SJCRH30 (cell line): ENCODE measurements at regions not wholly inside any gene's neighbourhood (a gene's known extent, or its start where the extent isn't known, plus 50 kb on each side); places are given as distances from the start of the nearest gene placed in this dataset.
A peak's percentile ranks its signal among the peaks of the same experiment; 100 is the strongest.

Experiments used
- DNase-seq, 2 experiments: peaks; one replicate each; pipeline ENCODE4 v3.0.0-alpha.2; 2015 to 2020
- H3K27ac ChIP-seq: fragments of 250-450 bp; sonication (Bioruptor Pico); 2 replicates; pipeline ENCODE4 v1.5.1; 2020; ENCODE audit warnings: mild to moderate bottlenecking, moderate library complexity
- H3K27me3 ChIP-seq: fragments of 250-450 bp; sonication (Bioruptor Pico); 2 replicates; pipeline ENCODE4 v1.5.1; 2020; ENCODE audit warnings: mild to moderate bottlenecking, moderate library complexity
- H3K36me3 ChIP-seq: fragments of 250-450 bp; sonication (Bioruptor Pico); 2 replicates; pipeline ENCODE4 v1.5.1; 2020; ENCODE audit warnings: mild to moderate bottlenecking, moderate library complexity
- H3K4me1 ChIP-seq: fragments of 250-450 bp; sonication (Bioruptor Pico); 2 replicates; pipeline ENCODE4 v1.5.1; 2020; ENCODE audit warnings: mild to moderate bottlenecking, moderate library complexity
- H3K4me3 ChIP-seq: fragments of 250-450 bp; sonication (Bioruptor Pico); 2 replicates; pipeline ENCODE4 v1.5.1; 2020; ENCODE audit warnings: mild to moderate bottlenecking, moderate library complexity
- H3K9me3 ChIP-seq: fragments of 250-450 bp; sonication (Bioruptor Pico); replicated peaks from 2 replicates; pipeline ENCODE4 v1.5.1; 2020; ENCODE audit warnings: mild to moderate bottlenecking, moderate library complexity

DNA sequence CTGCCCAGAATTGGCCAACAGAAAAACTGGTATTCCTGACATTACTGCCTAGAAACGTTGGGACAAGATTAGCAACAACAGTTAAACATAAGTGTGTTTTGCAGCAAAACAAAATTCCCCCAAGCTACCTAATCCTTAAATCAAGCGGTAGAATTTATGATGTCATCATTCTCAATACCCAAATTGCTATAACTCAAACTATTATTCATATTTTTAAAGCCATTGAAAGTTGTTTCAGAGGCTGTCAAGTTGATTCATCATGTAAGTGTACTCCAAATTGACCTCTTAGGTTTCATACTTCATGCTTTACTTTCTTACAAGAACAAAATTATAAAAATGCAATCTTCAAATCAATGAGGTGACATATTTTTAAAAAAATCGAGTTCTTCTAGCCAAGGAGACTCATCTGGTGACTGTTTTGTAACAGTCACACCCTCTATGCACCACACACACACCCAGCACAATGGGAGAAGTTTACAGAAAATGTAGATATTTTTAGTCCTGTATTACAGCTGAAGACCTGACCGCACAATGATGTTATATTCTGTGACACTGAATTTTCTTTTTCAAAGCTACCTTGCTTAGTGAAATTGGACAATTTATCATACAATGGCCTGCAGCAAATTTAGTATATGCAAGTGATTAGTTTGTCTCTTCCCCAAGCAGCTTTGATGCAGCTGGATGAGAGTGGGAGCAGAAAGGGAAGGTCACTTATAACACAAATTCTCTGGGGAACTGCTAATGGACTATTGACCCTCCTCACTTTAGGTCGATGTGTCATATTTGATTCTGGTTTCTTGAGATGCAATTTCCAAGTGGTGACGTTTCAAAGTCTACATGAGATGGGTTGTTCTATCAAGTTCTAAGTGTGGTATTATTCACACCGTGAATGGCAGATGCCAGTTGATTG lies 345.3 kb upstream of the OBI1 start:
- Histone ChIP-seq H3K27ac (no peak overlapping the region), H3K36me3 (no peaks in the 10 kb centered on the region), H3K4me1 (no peaks in the 10 kb centered on the region), H3K4me3 (no peak overlapping the region), H3K27me3 (no peaks in the 10 kb centered on the region), H3K9me3 (no peaks in the 10 kb centered on the region)
- DNase-seq: no peak

DNA sequence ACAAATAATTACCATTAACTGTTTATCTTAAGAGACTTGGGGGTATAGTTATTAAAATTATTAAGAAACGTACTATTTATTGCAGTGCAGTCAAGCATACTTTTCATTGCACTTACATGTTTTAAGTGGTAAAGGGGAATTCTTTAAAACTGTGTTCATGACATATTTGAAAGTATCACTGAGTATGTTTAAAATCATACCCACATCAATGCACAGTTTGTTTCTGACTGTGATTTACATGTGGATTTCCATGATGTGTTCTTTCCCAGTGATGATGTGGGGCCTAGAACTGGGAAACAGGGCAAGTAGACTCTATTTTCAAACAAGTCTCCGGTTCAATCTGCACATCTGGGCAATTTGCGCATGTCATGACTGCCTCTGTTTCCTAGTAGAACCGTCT lies 340.5 kb upstream of the OBI1 start:
- H3K27me3 ChIP-seq: no peaks in the 10 kb centered on the region
- H3K9me3 ChIP-seq: no peaks in the 10 kb centered on the region
- no peak for DNase-seq
- no peak overlapping the region for H3K4me3 ChIP-seq
- no peaks in the 10 kb centered on the region for H3K36me3 ChIP-seq
- no peak overlapping the region for H3K27ac ChIP-seq
- H3K4me1 ChIP-seq: no peaks in the 10 kb centered on the region

DNA sequence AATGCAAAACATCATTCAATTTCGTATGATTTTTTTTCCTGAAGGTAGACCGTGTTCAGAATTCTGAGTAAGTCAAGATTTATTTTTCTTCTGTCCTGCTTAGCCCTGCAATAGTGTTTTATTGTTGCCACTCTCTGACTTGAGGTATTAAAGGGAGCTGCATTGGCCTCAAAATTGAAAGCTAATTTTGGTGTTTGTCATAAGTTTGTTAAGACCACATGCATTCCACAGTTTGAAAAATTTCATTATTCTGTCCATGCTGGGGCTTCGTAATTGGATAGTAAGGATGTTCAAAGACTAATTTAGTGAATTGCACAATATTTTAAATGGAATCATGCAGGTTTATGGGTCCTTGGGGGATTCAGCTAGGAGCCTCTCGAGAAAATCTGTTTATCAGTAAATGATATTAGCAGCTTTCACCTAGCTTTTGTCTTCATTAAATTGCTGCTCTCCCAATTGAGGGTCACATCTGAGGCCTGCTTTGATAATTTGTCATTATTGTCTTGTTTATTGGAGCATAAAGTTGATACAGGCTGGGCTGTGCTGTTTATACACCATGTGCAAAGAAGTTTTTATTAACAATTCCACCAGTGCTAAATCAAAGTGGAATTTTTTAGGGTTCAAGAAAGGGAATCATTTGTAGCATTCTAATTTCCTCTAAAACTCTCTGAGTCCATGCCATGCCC lies 339.8 kb upstream of the OBI1 start:
- Histone ChIP-seq H3K27ac (no peak overlapping the region), H3K9me3 (no peaks in the 10 kb centered on the region), H3K4me3 (no peak overlapping the region), H3K27me3 (no peaks in the 10 kb centered on the region), H3K36me3 (no peaks in the 10 kb centered on the region), H3K4me1 (no peaks in the 10 kb centered on the region)
- no peak for DNase-seq

DNA sequence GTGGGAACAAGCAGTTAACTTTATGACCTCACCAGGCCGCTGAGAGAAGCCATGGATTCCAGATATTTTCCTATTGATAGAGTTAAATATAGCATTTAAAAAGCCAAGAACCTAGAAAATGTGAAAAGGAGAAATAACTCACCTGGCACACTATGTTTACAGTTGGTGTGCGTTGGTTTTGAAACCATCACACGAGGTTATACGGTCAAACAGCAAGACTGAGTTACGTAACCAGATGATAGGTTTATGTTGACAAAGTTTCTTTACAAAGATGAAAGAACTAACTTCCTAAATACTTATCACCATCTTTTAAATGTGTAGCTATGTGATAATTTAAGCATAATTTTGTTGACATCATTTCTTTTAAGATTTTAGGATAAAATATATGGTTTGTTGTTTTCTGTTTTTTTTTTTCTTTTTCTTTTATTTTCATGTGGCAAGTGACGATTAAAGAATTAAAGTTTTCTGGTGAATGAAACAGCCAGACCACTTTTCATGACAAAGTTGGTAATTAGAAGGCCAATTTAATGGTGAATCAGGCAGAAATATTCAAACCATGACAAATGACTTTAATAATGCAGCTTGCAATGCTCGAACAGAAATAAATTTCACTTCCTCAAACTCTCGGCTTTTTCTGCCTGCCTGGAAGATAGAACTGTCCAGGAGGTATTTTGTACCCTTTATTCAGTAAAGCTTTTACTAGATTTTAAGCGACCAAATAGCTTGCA lies 339.1 kb upstream of the OBI1 start:
- Histone ChIP-seq H3K27me3 (no peaks in the 10 kb centered on the region), H3K36me3 (no peaks in the 10 kb centered on the region), H3K27ac (no peak overlapping the region), H3K9me3 (no peaks in the 10 kb centered on the region), H3K4me3 (no peak overlapping the region), H3K4me1 (no peaks in the 10 kb centered on the region)
- no peak for DNase-seq

DNA sequence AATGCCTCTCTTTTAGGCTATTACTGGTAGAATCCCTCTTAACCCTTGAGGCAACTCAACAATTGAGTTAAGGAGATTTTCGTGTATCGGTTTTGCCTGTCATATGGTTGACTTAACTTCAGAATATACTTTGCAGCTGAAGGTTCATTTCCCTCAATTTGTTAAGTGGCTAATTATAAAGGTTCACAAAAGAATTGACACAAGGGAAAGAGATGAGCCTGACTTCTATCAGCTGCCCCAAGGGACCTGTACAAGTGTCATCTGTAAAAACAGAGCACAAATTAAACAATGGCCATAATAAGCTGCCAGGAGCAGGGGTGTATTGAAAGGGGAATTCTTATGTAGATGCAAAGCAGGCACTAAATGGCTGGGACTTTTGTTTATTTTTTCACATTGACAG lies 334.8 kb upstream of the OBI1 start:
- Histone ChIP-seq H3K27me3 (no peaks in the 10 kb centered on the region), H3K9me3 (no peaks in the 10 kb centered on the region), H3K27ac (no peak overlapping the region), H3K4me1 (no peaks in the 10 kb centered on the region), H3K4me3 (no peak overlapping the region), H3K36me3 (no peaks in the 10 kb centered on the region)
- no peak for DNase-seq

DNA sequence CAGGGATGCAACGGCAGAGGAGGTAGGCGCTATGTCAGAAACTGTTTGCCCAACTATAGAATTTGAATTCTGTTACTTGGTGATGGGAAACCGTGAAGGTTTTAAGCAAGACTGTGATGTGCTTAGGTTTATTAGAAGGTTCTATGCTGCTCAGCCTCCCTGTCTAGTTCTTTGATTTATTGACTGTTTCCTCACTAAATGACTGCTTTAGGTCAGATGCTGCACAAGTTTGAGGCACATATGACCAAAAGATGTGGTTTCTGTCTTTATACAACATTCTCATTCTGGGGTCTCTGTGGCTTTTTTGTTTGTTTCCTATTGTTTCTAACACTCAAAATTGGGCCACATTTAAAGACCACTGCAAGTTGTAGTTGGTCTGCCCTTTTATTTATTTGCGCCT lies 323.0 kb upstream of the OBI1 start:
- no peak overlapping the region for H3K27ac ChIP-seq
- H3K36me3 ChIP-seq: no peaks in the 10 kb centered on the region
- H3K4me3 ChIP-seq: no peak overlapping the region
- no peak for DNase-seq
- peaks cover 14% of the 10 kb centered on the region for H3K4me1 ChIP-seq
- H3K9me3 ChIP-seq: no peaks in the 10 kb centered on the region
- no peaks in the 10 kb centered on the region for H3K27me3 ChIP-seq

DNA sequence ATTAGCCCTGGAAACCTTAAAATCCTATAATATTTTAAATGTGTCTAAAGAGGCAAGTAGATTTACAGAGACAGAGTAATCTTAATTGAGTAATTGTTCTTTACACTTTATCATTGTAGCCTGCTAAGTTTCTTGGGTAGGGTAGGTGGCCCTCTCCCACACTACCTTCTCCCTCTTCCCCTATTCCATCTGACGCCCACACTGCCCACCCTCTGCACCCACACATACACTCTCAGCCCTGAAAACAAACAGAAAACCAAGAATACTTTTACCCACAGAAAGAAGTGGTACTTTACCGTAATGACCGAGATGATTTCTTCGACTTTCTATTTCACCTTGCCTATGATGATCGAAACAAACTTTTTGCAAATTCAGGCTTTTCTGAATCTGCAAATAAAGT lies 320.4 kb upstream of the OBI1 start:
- DNase-seq: no peak
- no peak overlapping the region for H3K4me3 ChIP-seq
- no peak overlapping the region for H3K27ac ChIP-seq
- peaks cover 4% of the 10 kb centered on the region; the same call in 1 of the 2 replicates for H3K9me3 ChIP-seq
- H3K4me1 ChIP-seq: peaks cover 21% of the 10 kb centered on the region
- H3K27me3 ChIP-seq: no peaks in the 10 kb centered on the region
- H3K36me3 ChIP-seq: no peaks in the 10 kb centered on the region

DNA sequence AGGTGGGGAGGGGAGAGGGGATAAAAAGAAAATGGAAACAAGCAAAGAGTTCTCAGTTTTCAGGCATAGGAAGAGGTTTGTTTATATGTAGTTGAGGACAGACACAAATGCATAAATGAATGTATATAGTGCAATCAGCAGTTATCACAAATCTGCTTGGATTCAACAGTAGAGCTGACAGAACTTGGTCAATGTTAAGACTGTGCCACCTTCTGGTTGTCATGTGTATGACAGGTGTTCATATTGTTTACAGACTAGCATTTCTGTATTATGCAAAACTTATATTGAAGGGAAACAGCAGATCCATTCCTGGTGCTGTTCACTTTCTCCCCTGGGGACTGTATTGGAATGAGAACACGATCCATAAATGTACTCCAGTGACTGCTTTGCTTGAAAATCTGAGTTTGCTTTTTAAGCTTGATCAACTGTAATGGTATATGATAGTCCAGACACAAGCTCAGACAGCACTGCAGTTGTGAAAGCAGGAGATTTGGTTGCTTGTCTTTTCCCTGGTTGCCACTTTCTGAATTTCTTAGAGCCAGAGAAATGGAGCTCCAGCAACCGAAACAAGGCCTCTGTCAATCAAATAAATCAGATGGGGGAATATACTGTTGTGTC lies 319.5 kb upstream of the OBI1 start:
- no peaks in the 10 kb centered on the region for H3K36me3 ChIP-seq
- H3K4me3 ChIP-seq: no peak overlapping the region
- peaks cover 21% of the 10 kb centered on the region for H3K4me1 ChIP-seq
- no peaks in the 10 kb centered on the region for H3K27me3 ChIP-seq
- peak; percentile 59 to 88 for DNase-seq
- peaks cover 4% of the 10 kb centered on the region; the same call in 1 of the 2 replicates for H3K9me3 ChIP-seq
- H3K27ac ChIP-seq: peak overlapping the region; percentile 78

DNA sequence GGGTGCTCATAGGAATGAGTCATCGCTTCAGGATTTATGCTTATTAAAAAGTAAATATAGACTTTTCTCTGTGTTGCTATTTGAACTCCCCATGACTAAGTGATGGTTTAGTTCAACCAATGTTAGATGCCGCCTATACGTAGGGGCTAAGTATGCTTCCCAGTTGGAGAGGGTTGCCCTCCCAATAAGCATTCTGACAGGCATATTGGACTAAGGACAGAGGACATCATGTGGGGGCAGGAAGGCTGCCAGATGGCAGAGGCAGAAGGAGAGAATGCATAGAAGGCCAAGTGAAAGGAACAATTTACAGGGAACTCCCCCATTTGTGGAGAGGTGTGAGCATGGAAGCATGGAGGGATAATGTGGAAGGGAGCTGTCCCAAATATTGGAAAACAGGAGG lies 318.4 kb upstream of the OBI1 start:
- H3K36me3 ChIP-seq: no peaks in the 10 kb centered on the region
- peak overlapping the region; percentile 78 for H3K27ac ChIP-seq
- H3K27me3 ChIP-seq: no peaks in the 10 kb centered on the region
- no peak overlapping the region for H3K4me3 ChIP-seq
- peaks cover 4% of the 10 kb centered on the region; the same call in 1 of the 2 replicates for H3K9me3 ChIP-seq
- DNase-seq: peak; percentile 61 to 78
- H3K4me1 ChIP-seq: peaks cover 21% of the 10 kb centered on the region

DNA sequence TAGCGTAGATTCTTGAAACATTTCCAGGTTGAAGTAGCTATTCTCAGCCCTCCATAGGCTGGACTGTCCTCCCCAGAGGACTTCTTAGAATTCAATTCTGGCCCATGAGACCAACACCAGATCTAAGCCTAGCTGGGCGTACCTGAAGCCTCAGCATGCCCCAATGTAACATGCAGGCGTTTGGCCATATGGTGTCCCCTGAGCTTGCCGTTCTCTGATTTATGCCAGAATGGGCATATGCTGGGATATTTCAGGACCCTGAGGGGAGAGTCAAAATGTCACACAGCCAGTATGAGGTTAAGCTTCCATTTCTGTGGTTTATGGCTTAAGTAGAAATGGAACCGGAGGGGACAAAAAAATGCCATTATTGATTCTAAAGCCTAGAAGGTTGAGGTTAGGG lies 317.7 kb upstream of the OBI1 start:
- Histone ChIP-seq H3K4me1 (peaks cover 21% of the 10 kb centered on the region), H3K9me3 (peaks cover 4% of the 10 kb centered on the region; the same call in 1 of the 2 replicates), H3K27me3 (no peaks in the 10 kb centered on the region), H3K36me3 (no peaks in the 10 kb centered on the region), H3K27ac (peak overlapping the region; percentile 78), H3K4me3 (no peak overlapping the region)
- DNase-seq: peak; percentile 29 to 58

DNA sequence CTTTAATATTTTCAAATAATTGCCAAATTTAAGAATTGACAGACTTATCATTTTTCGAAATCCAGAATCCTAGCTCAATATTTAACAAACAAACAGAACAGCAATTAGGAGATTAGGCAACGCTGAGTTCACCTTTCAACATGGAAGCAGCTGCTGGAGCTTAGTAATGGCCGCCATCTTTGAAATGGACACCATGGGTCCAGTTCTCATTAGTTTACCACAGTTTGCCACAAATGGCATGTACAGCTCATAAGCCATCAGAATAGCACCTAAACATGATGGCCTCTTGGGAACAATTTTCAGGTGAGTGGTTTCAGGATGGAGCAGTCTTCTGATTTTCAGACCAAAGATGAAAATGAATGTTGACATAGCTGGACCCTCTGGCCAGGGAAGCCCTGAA lies 313.6 kb upstream of the OBI1 start:
- no peak for DNase-seq
- no peaks in the 10 kb centered on the region for H3K27me3 ChIP-seq
- no peak overlapping the region for H3K27ac ChIP-seq
- peaks cover 14% of the 10 kb centered on the region for H3K4me1 ChIP-seq
- H3K4me3 ChIP-seq: no peak overlapping the region
- no peaks in the 10 kb centered on the region for H3K36me3 ChIP-seq
- H3K9me3 ChIP-seq: peaks cover 4% of the 10 kb centered on the region; the same call in 1 of the 2 replicates

DNA sequence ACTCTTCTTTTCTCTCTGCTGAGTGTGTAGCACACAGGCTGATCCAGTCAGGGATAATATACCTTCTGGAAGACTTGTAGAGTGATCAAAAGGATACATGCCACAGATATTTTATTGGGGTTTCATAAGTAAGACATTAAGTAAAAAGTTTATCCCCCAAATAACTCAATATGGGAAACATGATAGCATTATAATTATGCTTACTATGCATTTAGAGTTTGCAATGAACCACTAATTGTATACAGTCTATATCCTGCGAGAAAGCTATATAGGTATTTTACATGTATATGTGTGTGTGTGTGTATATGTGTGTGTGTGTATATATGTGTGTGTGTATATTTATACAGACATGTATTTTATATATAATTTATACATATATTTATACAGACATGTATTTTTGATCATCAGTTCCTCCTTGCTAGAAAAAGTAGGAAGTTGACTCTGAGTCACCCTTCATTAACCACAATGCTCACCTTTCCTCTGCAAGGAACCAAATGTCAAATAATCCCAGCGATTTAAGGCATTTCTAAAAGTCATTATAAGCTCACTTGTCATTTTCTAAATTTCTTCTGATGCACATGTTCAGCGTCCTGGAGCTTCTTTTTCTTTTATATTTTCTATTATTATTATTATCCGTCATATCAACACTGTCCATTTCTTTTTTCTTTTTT lies 312.5 kb upstream of the OBI1 start:
- Histone ChIP-seq H3K36me3 (no peaks in the 10 kb centered on the region), H3K4me1 (peaks cover 3% of the 10 kb centered on the region), H3K27ac (no peak overlapping the region), H3K9me3 (peaks cover 4% of the 10 kb centered on the region; the same call in 1 of the 2 replicates), H3K4me3 (no peak overlapping the region), H3K27me3 (no peaks in the 10 kb centered on the region)
- DNase-seq: no peak

DNA sequence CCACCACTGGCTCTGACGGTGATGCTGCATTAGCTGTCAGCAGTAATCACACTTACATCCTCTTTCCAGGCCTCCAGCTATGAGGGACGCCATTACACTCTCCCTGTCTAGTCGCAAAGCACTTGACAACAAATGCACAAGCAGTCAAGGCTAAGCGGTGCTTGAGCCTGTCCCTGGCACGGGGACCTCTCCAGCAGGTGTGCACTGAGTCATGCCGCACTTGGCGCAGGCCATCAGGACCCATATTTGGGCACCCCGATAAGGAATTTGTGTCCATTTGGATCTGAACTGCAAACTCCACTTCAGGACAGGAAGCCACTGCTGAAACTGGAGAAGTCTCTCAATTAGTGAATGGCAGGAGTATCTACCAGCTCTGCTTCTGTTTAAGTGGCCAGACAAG lies 301.9 kb upstream of the OBI1 start:
- no peaks in the 10 kb centered on the region for H3K36me3 ChIP-seq
- no peaks in the 10 kb centered on the region for H3K27me3 ChIP-seq
- no peak overlapping the region for H3K27ac ChIP-seq
- H3K9me3 ChIP-seq: no peaks in the 10 kb centered on the region
- no peak overlapping the region for H3K4me3 ChIP-seq
- peaks cover 14% of the 10 kb centered on the region for H3K4me1 ChIP-seq
- DNase-seq: no peak

DNA sequence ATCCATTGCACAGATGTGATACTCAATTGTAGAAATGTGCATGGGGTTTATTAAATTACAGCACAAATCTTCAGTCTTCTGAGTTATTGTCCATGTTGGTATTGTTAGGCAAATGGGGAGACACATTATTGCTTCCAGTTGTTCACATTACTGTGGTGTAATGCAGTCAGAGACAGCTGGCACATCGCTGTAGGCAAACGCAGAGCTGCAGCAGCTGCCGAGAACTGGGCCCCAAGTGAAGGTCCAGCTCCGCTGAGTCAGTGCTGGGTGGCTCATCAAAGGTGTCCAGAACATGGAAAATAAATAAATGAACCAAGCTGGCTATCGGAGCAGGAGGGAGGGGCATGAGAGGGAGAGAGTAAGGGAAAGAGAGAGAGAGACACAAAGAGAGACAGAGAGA lies 299.1 kb upstream of the OBI1 start:
- H3K27me3 ChIP-seq: no peaks in the 10 kb centered on the region
- no peak overlapping the region for H3K4me3 ChIP-seq
- no peaks in the 10 kb centered on the region for H3K36me3 ChIP-seq
- peak; percentile 93 to 94 for DNase-seq
- peak overlapping the region; percentile 70 for H3K27ac ChIP-seq
- H3K9me3 ChIP-seq: no peaks in the 10 kb centered on the region
- H3K4me1 ChIP-seq: peaks cover 14% of the 10 kb centered on the region
